ENCODE measurements at regions not wholly inside any gene's neighbourhood (a gene's known extent, or its start where the extent isn't known, plus 50 kb on each side); places are given as distances from the start of the nearest gene placed in this dataset.

GRCh38 chr4:20044502-20044911 lies 207.2 kb upstream of the SLIT2 start:
- H3K9me3 Mint-ChIP-seq = no peaks in the 10 kb centered on the region
- H3K36me3 Mint-ChIP-seq (ENCODE audit: low read depth) = no peaks in the 10 kb centered on the region
- H3K4me3 Mint-ChIP-seq = no peak overlapping the region
- H3K27me3 Mint-ChIP-seq (ENCODE audit: low read depth, poor library complexity) = no peaks in the 10 kb centered on the region
- TF ChIP-seq CTCF (IDR thresholded peaks at IDR 0.05) = no peak
- no peak overlapping the region for H3K27ac Mint-ChIP-seq
- H3K4me1 Mint-ChIP-seq = no peaks in the 10 kb centered on the region
- DNase-seq = no peak

GRCh38 chr4:20043991-20044390 lies 207.7 kb upstream of the SLIT2 start:
- Mint-ChIP-seq H3K9me3 (no peaks in the 10 kb centered on the region), H3K4me3 (no peak overlapping the region), H3K27ac (no peak overlapping the region), H3K36me3 (ENCODE audit: low read depth) (no peaks in the 10 kb centered on the region), H3K4me1 (no peaks in the 10 kb centered on the region), H3K27me3 (ENCODE audit: low read depth, poor library complexity) (no peaks in the 10 kb centered on the region)
- TF ChIP-seq CTCF (IDR thresholded peaks at IDR 0.05) = no peak
- DNase-seq = no peak

DNA sequence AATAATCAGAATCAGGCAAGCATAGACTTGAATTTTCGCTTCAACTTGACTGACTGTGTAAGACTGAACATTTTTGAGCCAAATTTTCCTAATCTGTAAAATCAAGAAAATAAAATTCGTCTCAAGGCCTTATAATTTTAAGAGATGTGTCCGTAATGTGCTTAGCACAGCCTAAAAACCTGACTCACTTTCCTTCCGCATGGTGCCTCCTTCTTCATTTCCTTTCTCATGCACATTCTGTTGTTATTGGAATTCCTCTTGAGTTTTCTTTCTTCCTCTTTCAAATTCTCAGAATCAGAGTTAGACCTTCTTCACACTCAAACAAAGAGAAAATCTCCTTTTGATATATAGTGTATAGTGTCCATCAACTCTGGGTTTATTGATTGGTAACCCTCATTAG lies 208.9 kb upstream of the SLIT2 start:
- Mint-ChIP-seq H3K4me1 (no peaks in the 10 kb centered on the region), H3K27ac (no peak overlapping the region), H3K36me3 (ENCODE audit: low read depth) (no peaks in the 10 kb centered on the region), H3K9me3 (no peaks in the 10 kb centered on the region), H3K27me3 (ENCODE audit: low read depth, poor library complexity) (no peaks in the 10 kb centered on the region), H3K4me3 (no peak overlapping the region)
- TF ChIP-seq CTCF (IDR thresholded peaks at IDR 0.05) = no peak
- no peak for DNase-seq

- TF ChIP-seq CTCF (IDR thresholded peaks at IDR 0.05) = no peak
- H3K27ac Mint-ChIP-seq = no peak overlapping the region
- no peak overlapping the region for H3K4me3 Mint-ChIP-seq
- H3K27me3 Mint-ChIP-seq (ENCODE audit: low read depth, poor library complexity) = no peaks in the 10 kb centered on the region
- no peaks in the 10 kb centered on the region for H3K9me3 Mint-ChIP-seq
- no peak for DNase-seq
- no peaks in the 10 kb centered on the region for H3K36me3 Mint-ChIP-seq (ENCODE audit: low read depth)
- H3K4me1 Mint-ChIP-seq = no peaks in the 10 kb centered on the region
Measured at GRCh38 chr4:20041839-20042407, 209.8 kb upstream of the SLIT2 start.

- TF ChIP-seq CTCF (IDR thresholded peaks at IDR 0.05) = no peak
- H3K4me3 Mint-ChIP-seq = no peak overlapping the region
- H3K9me3 Mint-ChIP-seq = peaks cover 7% of the 10 kb centered on the region
Measured at GRCh38 chr4:20037745-20038144, 214.0 kb upstream of the SLIT2 start.

DNA sequence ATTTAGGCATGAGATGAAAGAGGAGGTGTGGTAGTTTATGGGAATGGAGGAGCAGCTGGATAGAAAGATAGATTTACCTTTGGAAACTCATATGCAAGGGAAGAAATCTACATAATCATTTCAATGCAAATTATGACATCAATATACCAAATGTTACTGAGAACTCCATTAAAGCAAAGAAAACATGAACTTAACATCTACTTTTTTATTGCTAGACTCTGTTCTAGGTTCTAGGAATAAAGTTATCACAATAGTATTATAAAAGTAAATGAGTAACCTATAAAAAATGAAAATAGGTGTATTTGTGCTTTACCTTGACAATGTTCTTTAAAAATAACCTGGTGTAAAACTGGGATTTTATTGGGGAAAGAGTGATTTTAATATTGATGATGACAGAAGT lies 221.6 kb upstream of the SLIT2 start:
- DNase-seq = no peak
- H3K4me3 Mint-ChIP-seq = no peak overlapping the region
- no peak for TF ChIP-seq CTCF (IDR thresholded peaks at IDR 0.05)

More at GRCh38 chr4:20037745-20038144, 214.0 kb upstream of the SLIT2 start:
- Mint-ChIP-seq H3K4me1 (no peaks in the 10 kb centered on the region), H3K36me3 (ENCODE audit: low read depth) (no peaks in the 10 kb centered on the region), H3K27ac (no peak overlapping the region), H3K27me3 (ENCODE audit: low read depth, poor library complexity) (no peaks in the 10 kb centered on the region)
- DNase-seq = no peak

More for the DNA sequence above, 221.6 kb upstream of the SLIT2 start:
- H3K27ac Mint-ChIP-seq = no peak overlapping the region
- H3K27me3 Mint-ChIP-seq (ENCODE audit: low read depth, poor library complexity) = no peaks in the 10 kb centered on the region
- no peaks in the 10 kb centered on the region for H3K36me3 Mint-ChIP-seq (ENCODE audit: low read depth)
- no peaks in the 10 kb centered on the region for H3K4me1 Mint-ChIP-seq
- H3K9me3 Mint-ChIP-seq = peaks cover 8% of the 10 kb centered on the region
